CD4-positive, alpha-beta T cell treated with Interleukin-1 beta for 1 hour (primary cell): ENCODE measurements at regions not wholly inside any gene's neighbourhood (a gene's known extent, or its start where the extent isn't known, plus 50 kb on each side); places are given as distances from the start of the nearest gene placed in this dataset.
"Not testable (repeated sequence)": the region's sequence is repeated elsewhere in the genome, so short reads cannot be mapped to it uniquely, and the experiment has no call there.

ENCODE experiments used
- DNase-seq, 2 donors: peaks; one replicate each; pipeline ENCODE4 v3.0.0-alpha.2; 2020 to 2022

GRCh38 chr2:224103651-224104050 is 64.6 kb upstream of the SERPINE2 start:
- DNase-seq, result no peak

- DNase-seq, result no peak
Observed at GRCh38 chr2:224102991-224103390, 63.9 kb upstream of the SERPINE2 start.

GRCh38 chr2:224101820-224102630 is 62.9 kb upstream of the SERPINE2 start:
- DNase-seq, result no peak

GRCh38 chr2:224099861-224100643 is 61.0 kb upstream of the SERPINE2 start:
- DNase-seq, result no peak

- DNase-seq, result no peak
Observed at GRCh38 chr2:224098481-224099230, 59.6 kb upstream of the SERPINE2 start.

GRCh38 chr2:224094413-224094812 is 55.3 kb upstream of the SERPINE2 start:
- no peak for DNase-seq

GRCh38 chr2:224091671-224092070 is 52.6 kb upstream of the SERPINE2 start:
- not testable (repeated sequence) for DNase-seq

- DNase-seq, result not testable (repeated sequence)
Observed at GRCh38 chr2:224089606-224090005, 50.5 kb upstream of the SERPINE2 start.
